Parathyroid adenoma (tissue), 2 donors: ENCODE measurements at regions not wholly inside any gene's neighbourhood (a gene's known extent, or its start where the extent isn't known, plus 50 kb on each side); places are given as distances from the start of the nearest gene placed in this dataset.

Source experiments
- H2AFZ ChIP-seq: fragments of 300-600 bp; sonication (generic); one replicate; pipeline ENCODE4 v1.7.0; 2017; ENCODE audit warnings: antibody characterized with exemption, mild to moderate bottlenecking
- H3K27ac ChIP-seq: fragments of 300-600 bp; sonication (generic); one replicate; pipeline ENCODE4 v1.7.0; 2017
- H3K27me3 ChIP-seq: fragments of 300-600 bp; sonication (generic); one replicate; pipeline ENCODE4 v1.7.0; 2017; ENCODE audit warnings: low read length; ENCODE audit not compliant: control insufficient read depth, insufficient read depth
- H3K36me3 ChIP-seq: fragments of 300-600 bp; sonication (generic); one replicate; pipeline ENCODE4 v1.7.0; 2017; ENCODE audit warnings: low read length; ENCODE audit not compliant: control insufficient read depth, insufficient read depth
- H3K4me1 ChIP-seq: fragments of 300-600 bp; sonication (generic); one replicate; pipeline ENCODE4 v1.7.0; 2017; ENCODE audit warnings: control low read depth
- H3K4me2 ChIP-seq: fragments of 300-600 bp; sonication (generic); one replicate; pipeline ENCODE4 v1.7.0; 2017; ENCODE audit warnings: low read length
- H3K4me3 ChIP-seq: fragments of 300-600 bp; sonication (generic); one replicate; pipeline ENCODE4 v1.7.0; 2017; ENCODE audit warnings: low read depth, low read length
- H3K79me2 ChIP-seq: fragments of 300-600 bp; sonication (generic); one replicate; pipeline ENCODE4 v1.7.0; 2017; ENCODE audit warnings: control low read depth
- H3K9ac ChIP-seq: fragments of 300-600 bp; sonication (generic); one replicate; pipeline ENCODE4 v1.7.0; 2017; ENCODE audit warnings: mild to moderate bottlenecking
- H3K9me3 ChIP-seq: fragments of 300-600 bp; sonication (generic); one replicate; pipeline ENCODE4 v1.7.0; 2017; ENCODE audit warnings: low read length; ENCODE audit not compliant: control insufficient read depth
- TF ChIP-seq, protein P1 (sequence below): fragments of 300-600 bp; sonication (generic); IDR thresholded peaks from one replicate; pipeline ENCODE4 v1.7.0; 2017; ENCODE audit warnings: antibody characterized with exemption, mild to moderate bottlenecking
- donor health status: primary hyperparathyroidism.

DNA sequence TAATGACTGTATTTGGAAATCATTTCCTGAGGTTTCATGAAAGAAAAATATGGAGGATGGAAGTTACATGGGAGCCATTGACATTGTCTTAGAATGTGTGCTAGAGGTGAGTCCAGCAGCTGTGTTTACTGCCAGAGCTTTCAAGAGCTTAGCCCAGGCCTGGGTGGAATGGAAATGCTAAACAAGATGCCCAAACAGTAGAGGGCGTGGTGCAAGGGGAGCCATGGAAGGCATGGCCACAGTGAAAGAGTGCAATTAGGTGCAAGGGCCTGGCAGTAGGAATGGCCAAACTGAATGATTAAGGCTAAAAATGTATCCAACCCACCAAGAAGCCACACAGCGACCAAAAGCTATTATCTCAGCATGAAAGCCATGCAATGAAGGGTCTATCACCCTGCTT lies 257.7 kb upstream of the NR2F2 start:
- Histone ChIP-seq H3K9ac (no peak overlapping the region), H3K36me3 (no peaks in the 10 kb centered on the region), H3K4me1 (no peaks in the 10 kb centered on the region), H3K4me3 (no peak overlapping the region), H3K9me3 (no peaks in the 10 kb centered on the region), H3K79me2 (no peaks in the 10 kb centered on the region), H2AFZ (no peak overlapping the region), H3K27me3 (no peaks in the 10 kb centered on the region), H3K4me2 (no peak overlapping the region), H3K27ac (no peak overlapping the region)
- TF ChIP-seq, protein P1, sequence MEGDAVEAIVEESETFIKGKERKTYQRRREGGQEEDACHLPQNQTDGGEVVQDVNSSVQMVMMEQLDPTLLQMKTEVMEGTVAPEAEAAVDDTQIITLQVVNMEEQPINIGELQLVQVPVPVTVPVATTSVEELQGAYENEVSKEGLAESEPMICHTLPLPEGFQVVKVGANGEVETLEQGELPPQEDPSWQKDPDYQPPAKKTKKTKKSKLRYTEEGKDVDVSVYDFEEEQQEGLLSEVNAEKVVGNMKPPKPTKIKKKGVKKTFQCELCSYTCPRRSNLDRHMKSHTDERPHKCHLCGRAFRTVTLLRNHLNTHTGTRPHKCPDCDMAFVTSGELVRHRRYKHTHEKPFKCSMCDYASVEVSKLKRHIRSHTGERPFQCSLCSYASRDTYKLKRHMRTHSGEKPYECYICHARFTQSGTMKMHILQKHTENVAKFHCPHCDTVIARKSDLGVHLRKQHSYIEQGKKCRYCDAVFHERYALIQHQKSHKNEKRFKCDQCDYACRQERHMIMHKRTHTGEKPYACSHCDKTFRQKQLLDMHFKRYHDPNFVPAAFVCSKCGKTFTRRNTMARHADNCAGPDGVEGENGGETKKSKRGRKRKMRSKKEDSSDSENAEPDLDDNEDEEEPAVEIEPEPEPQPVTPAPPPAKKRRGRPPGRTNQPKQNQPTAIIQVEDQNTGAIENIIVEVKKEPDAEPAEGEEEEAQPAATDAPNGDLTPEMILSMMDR, result no peak

DNA sequence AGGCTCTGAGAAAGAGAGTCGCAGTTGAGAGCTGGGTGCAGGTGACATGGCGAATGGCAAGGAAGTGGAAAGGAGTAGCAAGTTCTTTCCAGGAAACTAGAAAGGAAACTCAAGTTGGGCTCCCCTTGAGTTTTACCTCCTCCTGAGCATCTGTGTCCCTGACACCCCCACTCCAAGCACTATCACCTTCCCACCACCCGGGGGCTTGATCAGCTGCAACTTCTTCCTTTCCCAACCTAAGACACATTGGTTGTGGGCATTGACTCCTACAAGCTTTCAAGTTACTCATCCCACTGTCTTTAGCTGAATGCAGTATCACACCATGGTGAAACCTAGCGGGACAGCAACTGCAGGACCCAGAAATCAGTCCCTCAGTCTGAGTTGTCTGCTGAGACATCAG lies 256.6 kb upstream of the NR2F2 start:
- H3K9me3 ChIP-seq, result no peaks in the 10 kb centered on the region
- H3K4me3 ChIP-seq, result no peak overlapping the region
- TF ChIP-seq, protein P1, result no peak
- H3K27me3 ChIP-seq, result no peaks in the 10 kb centered on the region
- no peak overlapping the region for H2AFZ ChIP-seq
- no peaks in the 10 kb centered on the region for H3K79me2 ChIP-seq
- no peak overlapping the region for H3K9ac ChIP-seq
- H3K4me2 ChIP-seq, result no peak overlapping the region
- H3K27ac ChIP-seq, result no peak overlapping the region
- no peaks in the 10 kb centered on the region for H3K4me1 ChIP-seq
- no peaks in the 10 kb centered on the region for H3K36me3 ChIP-seq

DNA sequence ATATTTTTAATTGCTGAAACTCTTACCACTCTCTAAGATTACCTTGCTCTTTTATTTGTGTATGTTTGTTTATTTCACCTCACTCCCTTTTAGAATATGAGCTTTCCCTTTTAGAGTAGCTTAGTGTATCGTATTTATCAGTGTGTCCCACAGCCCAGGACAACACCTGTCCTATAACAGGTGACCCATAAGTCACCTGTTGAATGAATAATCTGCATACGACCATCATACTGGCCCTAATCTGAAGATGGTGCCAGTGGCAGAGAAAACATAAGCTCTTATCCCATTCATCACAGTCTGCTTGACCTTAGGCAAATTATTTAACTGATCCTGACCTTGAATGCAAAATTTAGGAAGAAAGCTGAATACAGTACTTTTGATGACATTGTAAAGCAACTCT lies 254.6 kb upstream of the NR2F2 start:
- no peak overlapping the region for H3K27ac ChIP-seq
- no peak overlapping the region for H2AFZ ChIP-seq
- no peaks in the 10 kb centered on the region for H3K9me3 ChIP-seq
- no peaks in the 10 kb centered on the region for H3K27me3 ChIP-seq
- no peak overlapping the region for H3K4me2 ChIP-seq
- H3K4me1 ChIP-seq, result no peaks in the 10 kb centered on the region
- TF ChIP-seq, protein P1, result no peak
- no peaks in the 10 kb centered on the region for H3K36me3 ChIP-seq
- no peaks in the 10 kb centered on the region for H3K79me2 ChIP-seq
- no peak overlapping the region for H3K9ac ChIP-seq
- H3K4me3 ChIP-seq, result no peak overlapping the region

DNA sequence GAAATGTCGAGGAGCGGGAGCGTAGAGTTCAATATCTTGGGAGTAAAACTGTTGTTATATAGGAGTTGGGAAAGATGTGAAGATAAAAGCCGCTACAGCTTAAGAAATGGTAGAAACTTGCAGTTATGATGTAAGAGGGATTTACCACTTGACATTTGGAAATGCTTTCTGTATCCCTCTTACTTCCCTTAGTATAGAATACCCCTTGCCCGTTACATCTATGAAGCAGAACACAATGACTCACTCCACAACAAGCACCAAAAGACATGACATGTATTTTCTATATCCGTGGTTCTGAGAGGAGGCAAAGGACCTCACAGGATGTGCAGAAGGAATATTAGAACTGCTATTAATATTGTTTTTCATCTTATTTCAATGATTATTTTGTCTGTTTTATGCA lies 254.2 kb upstream of the NR2F2 start:
- Histone ChIP-seq H3K9me3 (no peaks in the 10 kb centered on the region), H3K36me3 (no peaks in the 10 kb centered on the region), H3K9ac (no peak overlapping the region), H3K4me3 (no peak overlapping the region), H2AFZ (no peak overlapping the region), H3K4me2 (no peak overlapping the region), H3K79me2 (no peaks in the 10 kb centered on the region), H3K27ac (no peak overlapping the region), H3K27me3 (no peaks in the 10 kb centered on the region), H3K4me1 (no peaks in the 10 kb centered on the region)
- TF ChIP-seq, protein P1, result no peak

DNA sequence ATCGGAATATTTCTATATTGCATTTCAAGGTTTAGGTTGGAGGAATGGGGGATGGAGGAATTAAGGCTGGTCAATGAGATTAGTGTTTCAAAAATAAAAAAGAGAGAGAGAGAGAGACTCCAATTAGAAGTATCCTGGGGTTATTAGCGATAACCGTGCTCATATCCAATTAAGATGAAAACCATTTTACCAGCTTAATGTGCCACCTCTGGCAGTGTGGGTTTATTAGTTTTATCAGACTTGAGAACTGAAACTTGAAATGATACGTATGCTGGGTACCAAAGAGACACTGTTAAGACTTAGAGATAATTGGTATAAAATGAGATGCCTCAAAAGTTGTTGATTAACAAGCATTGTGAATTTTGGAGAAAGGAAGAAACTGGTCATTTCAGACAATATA lies 251.5 kb upstream of the NR2F2 start:
- no peak overlapping the region for H3K27ac ChIP-seq
- no peak overlapping the region for H3K9ac ChIP-seq
- no peaks in the 10 kb centered on the region for H3K36me3 ChIP-seq
- TF ChIP-seq, protein P1, result no peak
- no peak overlapping the region for H2AFZ ChIP-seq
- H3K4me3 ChIP-seq, result no peak overlapping the region
- no peaks in the 10 kb centered on the region for H3K27me3 ChIP-seq
- no peaks in the 10 kb centered on the region for H3K9me3 ChIP-seq
- no peaks in the 10 kb centered on the region for H3K79me2 ChIP-seq
- no peak overlapping the region for H3K4me2 ChIP-seq
- no peaks in the 10 kb centered on the region for H3K4me1 ChIP-seq
